Activated T-helper 2 cell treated with anti-CD3 and anti-CD28 coated beads, Interferon-gamma antibody, Interleukin-2, Interleukin-4, amounts not matched to agents 10 μg/mL and 5 μg/mL and 100 μg/mL, durations not matched to agents 14 hours and 24 hours and 36 hours (primary cell): ENCODE measurements at regions not wholly inside any gene's neighbourhood (a gene's known extent, or its start where the extent isn't known, plus 50 kb on each side); places are given as distances from the start of the nearest gene placed in this dataset.
"Not testable (repeated sequence)": the region's sequence is repeated elsewhere in the genome, so short reads cannot be mapped to it uniquely, and the experiment has no call there.

ENCODE experiments used
- DNase-seq: peaks from one replicate; pipeline ENCODE4 v3.0.0; 2021; ENCODE audit warnings: low spot score
- H3K27ac Mint-ChIP-seq: one replicate; pipeline ENCODE4 v1.8.0; 2021; ENCODE audit warnings: mixed read lengths
- H3K27me3 Mint-ChIP-seq: one replicate; pipeline ENCODE4 v1.8.0; 2021; ENCODE audit warnings: low read depth, mixed read lengths
- H3K36me3 Mint-ChIP-seq: one replicate; pipeline ENCODE4 v1.8.0; 2021; ENCODE audit warnings: low read depth, mixed read lengths
- H3K4me1 Mint-ChIP-seq: one replicate; pipeline ENCODE4 v1.8.0; 2021; ENCODE audit warnings: low read depth, mixed read lengths
- H3K4me3 Mint-ChIP-seq: one replicate; pipeline ENCODE4 v1.8.0; 2021; ENCODE audit warnings: low read depth, mild to moderate bottlenecking, moderate library complexity, mixed read lengths
- H3K9me3 Mint-ChIP-seq: one replicate; pipeline ENCODE4 v1.8.0; 2021; ENCODE audit warnings: mixed read lengths
- intact Hi-C: fragments of 100-400 bp; cut with micrococcal nuclease; formaldehyde crosslinking; loops from one replicate; pipeline ENCODE4 v1.15.1; 2023

DNA sequence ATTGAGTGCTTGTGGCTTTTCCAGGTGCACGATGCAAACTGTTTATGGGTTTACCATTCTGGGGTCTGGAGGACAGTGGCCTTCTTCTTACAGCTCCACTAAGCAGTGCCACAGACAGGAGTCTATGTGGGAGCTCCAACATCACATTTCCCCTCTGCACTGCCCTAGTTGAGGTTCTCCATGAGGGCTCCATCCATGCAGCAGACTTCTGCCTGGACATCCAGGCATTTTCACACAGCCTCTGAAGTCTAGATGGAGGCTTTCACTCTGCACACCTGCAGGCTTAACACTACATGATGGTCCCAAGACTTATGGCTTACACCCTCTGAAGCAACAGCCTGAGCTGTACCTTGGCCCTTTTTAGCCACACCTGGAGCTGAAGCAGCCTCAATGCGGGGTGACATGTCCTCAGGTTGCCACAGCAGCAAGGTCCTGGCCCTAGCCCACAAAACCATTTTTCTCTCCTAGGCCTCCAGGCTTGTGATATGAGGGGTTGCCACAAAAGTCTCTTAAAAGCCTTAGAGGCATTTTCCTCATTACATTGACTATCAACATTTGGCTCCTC is 552.2 kb downstream of the TFAP2A start:
- no peaks in the 10 kb centered on the region for H3K27me3 Mint-ChIP-seq
- H3K4me1 Mint-ChIP-seq = no peaks in the 10 kb centered on the region
- intact Hi-C loops = no loop called here
- no peak overlapping the region for H3K27ac Mint-ChIP-seq
- no peak for DNase-seq
- no peak overlapping the region for H3K4me3 Mint-ChIP-seq
- H3K9me3 Mint-ChIP-seq = peaks cover 51% of the 10 kb centered on the region
- no peaks in the 10 kb centered on the region for H3K36me3 Mint-ChIP-seq

DNA sequence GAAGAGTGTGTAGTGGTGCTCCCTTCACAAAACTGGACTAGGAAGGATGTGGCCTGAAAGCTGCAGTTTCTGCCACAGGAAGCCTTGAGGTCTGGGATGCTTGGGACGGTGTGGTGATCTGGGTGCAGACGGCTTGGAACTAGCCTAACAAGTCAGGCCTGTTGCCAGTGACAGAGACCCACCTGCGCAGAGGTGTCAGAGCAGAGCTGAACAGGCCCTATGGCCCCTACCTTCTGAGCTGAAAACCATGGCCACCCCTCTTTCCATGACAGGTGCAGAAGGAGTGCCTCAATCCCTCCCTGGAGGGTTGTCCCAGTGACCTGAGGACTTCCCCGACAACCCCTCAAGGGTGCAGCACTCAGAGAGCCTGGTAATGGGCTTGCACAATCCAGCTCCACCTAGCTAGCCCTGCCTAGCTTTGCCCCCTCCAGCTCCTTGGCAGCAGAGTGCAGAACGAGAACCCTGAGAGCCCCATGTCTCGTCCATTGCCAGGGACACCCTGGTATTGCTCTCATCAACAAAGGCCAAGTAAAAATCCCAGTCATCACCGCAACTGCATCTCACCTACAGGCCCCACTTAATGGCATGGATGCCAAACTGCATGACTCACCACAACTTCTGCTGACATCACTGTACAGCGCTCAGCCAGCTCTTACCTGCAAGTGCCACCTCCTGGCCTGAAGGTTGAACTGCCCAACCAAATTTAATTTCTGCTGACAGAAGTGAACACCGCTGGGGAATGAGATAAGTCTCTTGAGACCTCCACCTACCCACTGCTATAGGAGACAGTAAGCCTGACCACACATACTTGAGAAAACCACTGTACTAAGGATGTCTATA is 563.1 kb downstream of the TFAP2A start:
- Mint-ChIP-seq H3K36me3 (no peaks in the 10 kb centered on the region), H3K4me3 (no peak overlapping the region), H3K4me1 (no peaks in the 10 kb centered on the region), H3K9me3 (peaks cover 62% of the 10 kb centered on the region), H3K27ac (no peak overlapping the region), H3K27me3 (no peaks in the 10 kb centered on the region)
- intact Hi-C loops = no loop called here
- DNase-seq = no peak

DNA sequence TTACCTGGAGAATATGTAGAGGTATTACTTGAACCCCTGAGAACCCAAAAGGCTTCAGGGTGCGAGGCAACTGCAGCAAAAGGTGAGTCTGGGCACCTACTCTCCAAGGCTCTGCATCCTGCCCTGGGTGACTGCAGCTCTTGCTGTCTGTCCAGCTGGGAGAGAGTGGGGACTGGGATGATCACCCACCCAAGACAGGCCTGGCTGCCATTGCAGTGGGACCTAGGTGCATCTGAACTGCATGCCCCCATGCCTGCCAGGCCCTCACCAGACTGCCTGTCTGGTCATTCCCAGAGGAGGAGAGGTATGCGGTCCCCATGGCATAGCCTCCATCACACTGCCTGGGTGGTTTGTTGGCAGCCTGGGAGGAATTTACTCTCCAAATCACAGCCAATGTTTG is 563.9 kb downstream of the TFAP2A start:
- peaks cover 67% of the 10 kb centered on the region for H3K9me3 Mint-ChIP-seq
- no peaks in the 10 kb centered on the region for H3K36me3 Mint-ChIP-seq
- no peak overlapping the region for H3K27ac Mint-ChIP-seq
- no peaks in the 10 kb centered on the region for H3K27me3 Mint-ChIP-seq
- no peak overlapping the region for H3K4me3 Mint-ChIP-seq
- DNase-seq = no peak
- no peaks in the 10 kb centered on the region for H3K4me1 Mint-ChIP-seq
- intact Hi-C loops = no loop called here

DNA sequence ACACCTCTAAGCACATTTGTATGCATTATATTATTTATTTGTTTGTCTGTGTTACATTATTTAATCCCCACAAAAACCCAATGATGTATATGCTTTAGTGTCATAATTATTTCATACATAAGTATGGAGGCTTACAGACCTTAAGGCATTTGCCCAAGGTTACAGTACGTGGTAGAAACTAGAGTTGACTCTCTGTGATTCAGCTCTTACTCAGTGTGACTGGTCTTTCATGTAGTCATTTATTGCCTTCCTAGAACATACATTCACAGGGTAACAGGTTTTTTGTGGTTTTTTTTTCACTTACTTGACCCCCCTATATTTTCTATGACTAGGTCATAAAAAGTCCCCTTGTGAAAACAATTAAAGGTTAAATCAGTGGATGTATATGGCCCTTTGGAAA is 566.8 kb downstream of the TFAP2A start:
- H3K4me1 Mint-ChIP-seq = no peaks in the 10 kb centered on the region
- H3K27me3 Mint-ChIP-seq = no peaks in the 10 kb centered on the region
- H3K9me3 Mint-ChIP-seq = peaks cover 50% of the 10 kb centered on the region
- H3K4me3 Mint-ChIP-seq = no peak overlapping the region
- H3K27ac Mint-ChIP-seq = no peak overlapping the region
- no peak for DNase-seq
- no peaks in the 10 kb centered on the region for H3K36me3 Mint-ChIP-seq
- intact Hi-C loops = no loop called here

DNA sequence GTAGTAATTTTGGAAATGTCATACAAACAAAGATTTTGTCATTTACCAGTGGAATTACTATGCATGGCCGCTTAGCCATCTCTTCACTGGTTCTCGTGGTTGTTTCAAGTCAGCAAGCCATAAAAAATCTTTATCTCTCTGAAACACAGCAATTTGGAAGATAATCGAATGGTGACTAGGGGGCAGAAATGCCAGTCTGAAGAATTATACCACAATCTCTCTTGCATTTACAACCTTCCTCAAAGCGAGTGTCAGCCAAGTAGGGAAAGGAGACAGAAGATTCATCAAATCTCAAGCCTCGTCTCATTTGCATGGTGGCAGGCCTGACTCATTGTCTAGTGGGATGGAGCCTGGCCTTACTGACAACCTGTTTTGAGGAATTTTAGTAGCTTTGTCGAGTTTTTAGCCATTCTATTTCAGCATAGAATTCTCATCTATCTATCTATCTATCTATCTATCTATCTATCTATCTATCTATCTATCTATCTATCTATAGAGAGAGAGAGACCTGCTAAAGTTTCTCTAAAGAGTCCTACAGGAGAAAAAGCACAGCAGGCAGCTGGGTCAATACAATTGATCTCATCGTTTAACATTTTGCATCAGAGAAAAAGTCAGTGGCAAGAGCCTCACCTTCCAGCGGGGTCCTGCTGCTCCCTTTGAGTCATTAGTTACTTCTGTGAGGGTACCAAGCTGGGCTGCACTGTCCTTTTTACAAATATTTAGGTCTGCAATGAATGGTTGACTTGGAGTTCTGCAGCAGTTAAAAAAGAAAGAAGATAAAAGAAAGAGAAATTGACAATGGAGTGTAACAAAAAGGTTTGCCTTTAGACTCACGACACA is 572.8 kb downstream of the TFAP2A start:
- Mint-ChIP-seq H3K36me3 (no peaks in the 10 kb centered on the region), H3K4me1 (no peaks in the 10 kb centered on the region), H3K9me3 (peaks cover 31% of the 10 kb centered on the region)

DNA sequence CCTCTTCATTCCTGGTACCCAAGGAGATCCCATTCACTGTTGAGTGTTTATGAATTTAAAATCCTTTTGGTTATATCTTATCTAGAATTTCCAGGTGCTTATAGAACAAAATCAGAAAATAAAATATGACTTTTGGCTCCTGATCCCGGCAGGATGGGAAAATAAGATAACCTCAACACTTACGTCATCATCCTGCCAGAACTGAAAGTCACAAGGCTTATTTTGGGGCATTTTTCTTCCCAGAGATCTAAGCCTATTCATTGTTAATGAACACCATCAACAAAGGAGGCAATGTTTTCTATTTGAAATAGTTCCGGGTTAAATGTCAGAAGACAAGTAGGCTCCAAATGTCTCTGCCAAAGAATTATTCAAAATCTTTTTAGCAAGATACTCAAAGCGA is 580.6 kb downstream of the TFAP2A start:
- H3K27ac Mint-ChIP-seq = no peak overlapping the region
- H3K4me1 Mint-ChIP-seq = no peaks in the 10 kb centered on the region
- no peaks in the 10 kb centered on the region for H3K27me3 Mint-ChIP-seq
- peaks cover 17% of the 10 kb centered on the region for H3K9me3 Mint-ChIP-seq
- no peaks in the 10 kb centered on the region for H3K36me3 Mint-ChIP-seq
- intact Hi-C loops = no loop called here
- H3K4me3 Mint-ChIP-seq = no peak overlapping the region
- no peak for DNase-seq

More for the DNA sequence above, 572.8 kb downstream of the TFAP2A start:
- no peak for DNase-seq
- H3K27me3 Mint-ChIP-seq = no peaks in the 10 kb centered on the region
- no peak overlapping the region for H3K27ac Mint-ChIP-seq
- intact Hi-C loops = no loop called here
- H3K4me3 Mint-ChIP-seq = no peak overlapping the region

DNA sequence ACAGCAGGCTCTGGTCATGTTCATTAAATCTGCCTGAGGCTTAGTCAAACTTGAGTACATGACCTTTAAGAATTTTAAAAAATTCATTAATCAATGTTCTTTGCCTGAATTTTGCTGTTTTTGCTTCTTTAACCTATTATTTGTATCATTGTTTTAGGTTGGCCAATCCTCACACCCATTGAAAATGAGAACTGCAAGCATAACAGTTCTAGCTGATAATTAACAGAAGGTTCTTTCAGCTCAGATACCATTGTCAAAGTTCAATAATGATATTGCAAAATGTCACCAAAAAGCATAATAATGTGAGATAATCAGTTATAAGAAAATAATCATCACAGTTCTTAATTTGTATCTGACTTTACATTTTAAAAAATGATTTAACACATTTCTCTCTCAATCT is 583.1 kb downstream of the TFAP2A start:
- intact Hi-C loops = no loop called here
- no peaks in the 10 kb centered on the region for H3K27me3 Mint-ChIP-seq
- peaks cover 8% of the 10 kb centered on the region for H3K9me3 Mint-ChIP-seq
- no peak overlapping the region for H3K27ac Mint-ChIP-seq
- no peak overlapping the region for H3K4me3 Mint-ChIP-seq
- no peaks in the 10 kb centered on the region for H3K4me1 Mint-ChIP-seq
- no peaks in the 10 kb centered on the region for H3K36me3 Mint-ChIP-seq
- DNase-seq = no peak

DNA sequence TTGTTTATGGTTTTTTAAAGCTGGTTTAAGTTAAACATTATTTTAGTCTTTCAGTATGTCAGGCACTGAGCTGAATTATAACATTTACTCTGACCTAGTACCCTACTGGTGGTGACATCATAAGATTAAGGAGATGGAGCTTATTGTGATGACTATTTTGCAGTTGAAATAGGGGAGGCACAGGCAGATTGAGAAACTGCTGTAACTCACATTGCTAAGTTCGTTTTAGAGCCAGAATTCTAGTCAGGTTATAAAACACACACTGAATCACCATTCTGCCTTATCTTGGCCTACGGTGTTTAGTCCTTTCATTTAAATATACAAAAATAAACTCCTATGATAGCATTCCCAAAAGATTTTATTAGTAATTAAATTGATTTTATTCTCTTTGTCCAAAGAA is 584.1 kb downstream of the TFAP2A start:
- H3K4me1 Mint-ChIP-seq = no peaks in the 10 kb centered on the region
- intact Hi-C loops = no loop called here

DNA sequence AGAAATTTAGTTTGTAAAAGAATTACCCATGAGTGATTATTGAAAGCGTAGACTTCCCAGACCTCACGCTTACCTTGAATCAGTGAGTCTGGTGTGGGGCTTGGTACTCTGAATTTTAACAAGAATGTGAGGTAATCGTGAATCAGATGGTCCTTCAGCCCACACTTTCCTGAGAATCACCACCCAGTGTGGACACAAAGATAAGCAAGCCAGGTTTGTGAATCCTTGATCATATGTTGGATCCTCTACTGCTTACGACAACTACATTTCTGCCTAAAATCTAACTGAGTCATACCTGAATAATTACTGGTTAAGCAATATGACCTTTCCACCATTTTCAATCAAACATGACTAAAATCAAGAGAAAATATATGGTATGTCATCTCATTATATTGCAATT is 589.3 kb downstream of the TFAP2A start:
- DNase-seq = no peak
- Mint-ChIP-seq H3K4me3 (no peak overlapping the region), H3K9me3 (peaks cover 7% of the 10 kb centered on the region), H3K27me3 (no peaks in the 10 kb centered on the region), H3K36me3 (no peaks in the 10 kb centered on the region), H3K27ac (no peak overlapping the region), H3K4me1 (no peaks in the 10 kb centered on the region)
- intact Hi-C loops = no loop called here

More for the DNA sequence above, 584.1 kb downstream of the TFAP2A start:
- H3K27ac Mint-ChIP-seq = no peak overlapping the region
- no peak for DNase-seq
- H3K4me3 Mint-ChIP-seq = no peak overlapping the region
- no peaks in the 10 kb centered on the region for H3K27me3 Mint-ChIP-seq
- peaks cover 8% of the 10 kb centered on the region for H3K9me3 Mint-ChIP-seq
- no peaks in the 10 kb centered on the region for H3K36me3 Mint-ChIP-seq

DNA sequence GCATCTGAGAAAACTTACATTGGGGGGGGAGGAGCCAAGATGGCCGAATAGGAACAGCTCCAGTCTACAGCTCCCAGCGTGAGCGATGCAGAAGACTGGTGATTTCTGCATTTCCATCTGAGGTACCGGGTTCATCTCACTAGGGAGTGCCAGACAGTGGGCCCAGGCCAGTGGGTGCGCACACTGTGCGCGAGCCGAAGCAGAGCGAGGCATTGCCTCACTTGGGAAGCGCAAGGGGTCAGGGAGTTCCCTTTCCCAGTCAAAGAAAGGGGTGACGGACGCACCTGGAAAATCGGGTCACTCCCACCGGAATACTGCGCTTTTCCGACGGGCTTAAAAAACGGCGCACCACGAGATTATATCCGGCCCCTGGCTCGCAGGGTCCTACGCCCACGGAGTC is 604.1 kb downstream of the TFAP2A start:
- H3K36me3 Mint-ChIP-seq, H3K4me1 Mint-ChIP-seq, H3K27ac Mint-ChIP-seq, H3K27me3 Mint-ChIP-seq, DNase-seq, intact Hi-C loops, H3K4me3 Mint-ChIP-seq: not testable (repeated sequence)
- peaks cover 18% of the 10 kb centered on the region for H3K9me3 Mint-ChIP-seq

DNA sequence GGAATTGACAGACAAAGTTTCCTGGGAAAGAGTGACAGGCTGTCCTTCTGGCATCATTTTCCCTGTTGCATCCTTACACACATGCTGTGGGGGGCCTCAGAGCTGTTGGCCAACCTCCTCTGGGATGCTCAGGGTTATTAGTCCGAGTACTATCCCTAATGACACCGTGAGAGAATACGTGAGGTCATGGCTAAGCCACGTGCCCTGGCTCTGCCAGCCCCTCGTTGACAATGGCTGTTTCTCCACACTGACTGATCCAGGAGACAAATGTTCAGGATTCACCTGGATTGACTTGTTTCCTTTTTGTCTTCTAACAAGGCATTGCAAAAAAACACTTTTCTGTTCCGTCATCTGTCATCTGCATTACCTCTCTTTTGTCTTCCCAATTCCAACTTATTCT is 604.6 kb downstream of the TFAP2A start:
- Mint-ChIP-seq H3K27ac (no peak overlapping the region), H3K4me1 (no peaks in the 10 kb centered on the region), H3K36me3 (no peaks in the 10 kb centered on the region), H3K27me3 (no peaks in the 10 kb centered on the region), H3K4me3 (no peak overlapping the region), H3K9me3 (peaks cover 22% of the 10 kb centered on the region)
- DNase-seq = no peak
- intact Hi-C loops = no loop called here

DNA sequence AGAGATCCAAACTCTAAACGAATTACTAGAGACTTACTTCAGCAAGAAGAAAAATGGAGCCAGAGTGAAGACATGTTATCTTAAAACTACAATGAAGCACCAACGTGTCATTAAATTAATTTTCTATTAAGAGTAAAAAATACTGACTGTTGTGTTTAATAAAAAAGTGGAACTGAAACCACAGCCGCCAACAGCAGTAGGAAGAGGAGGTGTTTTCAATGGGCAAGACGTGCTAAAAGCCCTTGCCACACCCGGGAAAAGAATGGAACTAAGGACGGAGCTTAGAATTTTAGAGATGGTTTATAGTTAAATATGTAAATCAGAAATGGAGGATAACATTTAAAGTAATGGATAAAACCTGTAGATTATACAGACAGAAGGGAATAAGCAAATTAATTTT is 608.7 kb downstream of the TFAP2A start:
- no peaks in the 10 kb centered on the region for H3K4me1 Mint-ChIP-seq
- no peaks in the 10 kb centered on the region for H3K27me3 Mint-ChIP-seq
- peaks cover 22% of the 10 kb centered on the region for H3K9me3 Mint-ChIP-seq
- intact Hi-C loops = no loop called here
- no peak overlapping the region for H3K4me3 Mint-ChIP-seq
- DNase-seq = no peak
- no peaks in the 10 kb centered on the region for H3K36me3 Mint-ChIP-seq
- no peak overlapping the region for H3K27ac Mint-ChIP-seq

DNA sequence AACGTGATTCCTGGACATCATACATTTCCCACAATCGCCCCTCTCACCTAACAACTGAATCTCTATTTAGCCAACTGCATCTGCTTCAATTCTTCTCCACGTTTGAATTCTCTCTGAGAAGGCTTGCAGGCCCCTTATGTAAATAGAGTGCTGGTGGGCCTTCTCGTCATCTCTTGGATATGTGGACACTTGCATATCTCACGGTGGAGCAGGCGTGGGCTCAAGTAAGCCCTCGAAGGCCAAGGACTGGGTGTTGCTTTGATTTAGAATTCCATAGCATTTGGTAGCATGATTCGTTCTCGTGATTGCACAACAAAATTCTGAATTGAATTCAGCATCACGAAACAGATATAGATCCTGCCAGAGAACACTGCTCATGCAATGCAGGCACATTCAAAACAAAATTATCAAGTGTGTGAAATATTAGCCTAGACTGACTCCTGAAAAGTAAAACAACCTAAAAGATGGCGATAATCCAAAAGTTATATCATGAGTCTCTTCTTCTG is 613.6 kb downstream of the TFAP2A start:
- intact Hi-C loops = no loop called here
- no peak for DNase-seq
- Mint-ChIP-seq H3K4me3 (no peak overlapping the region), H3K4me1 (no peaks in the 10 kb centered on the region), H3K27me3 (no peaks in the 10 kb centered on the region), H3K27ac (no peak overlapping the region), H3K9me3 (peaks cover 14% of the 10 kb centered on the region), H3K36me3 (no peaks in the 10 kb centered on the region)
